ENCODE measurements at regions not wholly inside any gene's neighbourhood (a gene's known extent, or its start where the extent isn't known, plus 50 kb on each side); places are given as distances from the start of the nearest gene placed in this dataset.

DNA sequence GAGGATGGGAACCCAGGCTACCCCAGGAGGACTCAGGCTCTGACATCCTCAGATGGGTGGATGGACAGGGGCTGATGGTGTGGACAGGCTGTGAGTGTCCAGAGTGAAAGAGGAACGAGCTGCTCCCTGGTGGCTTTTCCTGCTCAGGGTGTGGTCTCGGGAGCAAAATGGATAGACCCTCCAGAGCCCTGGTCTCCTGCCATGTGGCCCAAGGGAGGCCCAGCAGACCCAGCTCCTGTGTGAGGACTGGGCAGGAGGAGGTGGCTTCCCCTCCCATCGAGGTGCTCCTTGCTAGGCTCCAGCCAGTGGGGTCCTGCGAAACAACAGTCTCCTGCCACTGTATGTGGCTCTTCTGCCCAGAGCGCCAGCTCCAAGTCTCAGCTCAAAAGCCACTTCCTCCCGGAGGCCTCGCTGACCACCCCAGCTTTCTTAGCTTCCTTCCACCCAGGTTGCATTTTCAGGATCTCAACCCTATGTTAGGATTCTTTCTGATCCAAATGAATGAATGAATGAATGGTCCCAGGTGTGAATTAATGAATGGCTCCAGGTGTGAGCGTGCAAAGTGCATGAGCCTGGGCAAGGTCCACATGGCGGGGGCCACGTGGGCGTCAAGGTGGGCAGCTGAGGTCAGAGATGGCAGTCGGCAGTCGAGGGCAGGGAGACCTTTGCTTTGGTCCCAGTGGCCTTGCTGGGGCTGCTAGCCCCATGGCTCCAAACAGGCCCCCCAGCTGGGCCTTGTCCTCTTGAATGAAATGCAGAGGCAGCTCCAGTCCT is 120.3 kb upstream of the CIBAR2 start:
- peaks cover 83% of the 10 kb centered on the region for H3K4me1 ChIP-seq (ENCODE audit: insufficient read depth, low read length)
- H3K27ac ChIP-seq (ENCODE audit: low read depth, low read length), result peak overlapping the region; percentile 27
- H3K27me3 ChIP-seq (ENCODE audit: control insufficient read depth in 1 of 2, insufficient read depth in 2 of 2, low read length in 2 of 2), result no peaks in the 10 kb centered on the region
- H3K36me3 ChIP-seq (ENCODE audit: insufficient read depth, low read length), result no peaks in the 10 kb centered on the region
- no peak overlapping the region for H3K4me3 ChIP-seq (ENCODE audit: low read depth in 1 of 2, low read length in 2 of 2)
- peak overlapping the region; percentile 23 for H3K9ac ChIP-seq (ENCODE audit: low read length)
- H3K9me3 ChIP-seq (ENCODE audit: low read length), result no peaks in the 10 kb centered on the region

DNA sequence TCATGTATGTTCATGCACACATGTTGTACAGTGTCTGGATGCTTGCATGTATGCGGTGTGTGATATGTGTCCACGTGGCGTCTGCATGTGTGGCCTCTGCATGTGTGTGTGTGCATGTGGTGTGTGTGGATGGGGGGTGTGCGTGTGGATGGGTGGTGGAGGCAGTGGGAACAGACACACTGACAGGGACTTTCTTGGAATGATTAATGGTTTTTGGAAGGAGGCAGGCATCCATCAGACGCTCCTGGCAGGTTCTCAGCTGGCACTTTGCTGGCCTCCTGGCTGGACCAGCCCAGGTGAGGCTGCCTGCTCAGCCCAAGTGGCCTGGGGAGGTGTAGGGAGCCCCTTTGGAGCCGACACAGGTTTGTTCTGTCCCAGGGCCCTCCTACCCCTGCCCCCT is 121.2 kb upstream of the CIBAR2 start:
- Histone ChIP-seq H3K4me3 (ENCODE audit: low read depth in 1 of 2, low read length in 2 of 2) (no peak overlapping the region), H3K27ac (ENCODE audit: low read depth, low read length) (no peak overlapping the region), H3K4me1 (ENCODE audit: insufficient read depth, low read length) (peaks cover 81% of the 10 kb centered on the region), H3K9ac (ENCODE audit: low read length) (no peak overlapping the region), H3K9me3 (ENCODE audit: low read length) (no peaks in the 10 kb centered on the region), H3K27me3 (ENCODE audit: control insufficient read depth in 1 of 2, insufficient read depth in 2 of 2, low read length in 2 of 2) (no peaks in the 10 kb centered on the region), H3K36me3 (ENCODE audit: insufficient read depth, low read length) (no peaks in the 10 kb centered on the region)

DNA sequence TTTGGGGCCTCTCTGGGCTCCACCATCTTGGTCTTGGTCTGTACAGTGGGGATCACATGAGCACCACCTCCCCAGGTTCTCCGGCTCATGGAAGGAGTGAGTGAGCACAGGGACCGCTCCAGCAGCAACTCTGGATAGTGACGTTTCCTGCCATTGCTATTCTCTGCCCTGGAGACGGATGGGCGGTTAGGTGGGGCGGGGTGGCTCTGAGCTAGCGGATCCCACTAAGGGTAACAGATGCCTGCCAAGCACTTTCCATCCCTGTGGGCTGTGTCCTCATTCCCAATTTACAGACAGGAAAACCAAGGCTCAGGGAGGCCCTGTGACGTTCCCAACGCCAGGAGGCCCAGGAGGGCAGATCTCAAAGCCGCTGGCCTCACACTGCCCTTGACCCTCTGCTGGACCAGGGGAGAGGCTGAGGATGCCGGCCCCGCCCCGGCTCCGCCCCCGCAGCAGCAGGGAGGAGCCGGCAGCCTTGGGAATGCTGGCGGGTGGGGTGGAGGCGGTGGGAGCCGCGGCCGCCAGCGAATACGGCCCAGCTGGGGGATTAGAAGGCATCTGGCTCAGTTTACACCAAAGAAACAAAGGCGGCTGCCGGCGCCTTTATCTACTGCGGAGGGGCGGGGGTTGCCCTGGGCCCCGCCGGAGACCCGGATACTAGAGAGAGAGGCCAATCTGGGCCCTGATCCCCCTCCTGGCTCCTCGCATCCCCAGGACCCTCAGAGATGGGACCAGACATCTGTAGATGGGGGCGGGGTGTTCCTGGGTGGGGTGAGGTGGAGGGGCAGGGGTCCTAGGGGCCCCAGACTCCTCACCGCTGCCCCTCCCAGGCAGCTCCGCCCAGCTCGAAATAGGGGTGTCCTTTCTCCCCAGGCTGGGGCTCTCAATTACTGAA is 122.3 kb upstream of the CIBAR2 start:
- Histone ChIP-seq H3K27ac (ENCODE audit: low read depth, low read length) (peak overlapping the region; percentile 59), H3K4me1 (ENCODE audit: insufficient read depth, low read length) (peaks cover 75% of the 10 kb centered on the region), H3K9me3 (ENCODE audit: low read length) (no peaks in the 10 kb centered on the region), H3K9ac (ENCODE audit: low read length) (no peak overlapping the region), H3K4me3 (ENCODE audit: low read depth in 1 of 2, low read length in 2 of 2) (peak overlapping the region in 1 of 2 donors; percentile 43), H3K27me3 (ENCODE audit: control insufficient read depth in 1 of 2, insufficient read depth in 2 of 2, low read length in 2 of 2) (no peaks in the 10 kb centered on the region), H3K36me3 (ENCODE audit: insufficient read depth, low read length) (no peaks in the 10 kb centered on the region)

DNA sequence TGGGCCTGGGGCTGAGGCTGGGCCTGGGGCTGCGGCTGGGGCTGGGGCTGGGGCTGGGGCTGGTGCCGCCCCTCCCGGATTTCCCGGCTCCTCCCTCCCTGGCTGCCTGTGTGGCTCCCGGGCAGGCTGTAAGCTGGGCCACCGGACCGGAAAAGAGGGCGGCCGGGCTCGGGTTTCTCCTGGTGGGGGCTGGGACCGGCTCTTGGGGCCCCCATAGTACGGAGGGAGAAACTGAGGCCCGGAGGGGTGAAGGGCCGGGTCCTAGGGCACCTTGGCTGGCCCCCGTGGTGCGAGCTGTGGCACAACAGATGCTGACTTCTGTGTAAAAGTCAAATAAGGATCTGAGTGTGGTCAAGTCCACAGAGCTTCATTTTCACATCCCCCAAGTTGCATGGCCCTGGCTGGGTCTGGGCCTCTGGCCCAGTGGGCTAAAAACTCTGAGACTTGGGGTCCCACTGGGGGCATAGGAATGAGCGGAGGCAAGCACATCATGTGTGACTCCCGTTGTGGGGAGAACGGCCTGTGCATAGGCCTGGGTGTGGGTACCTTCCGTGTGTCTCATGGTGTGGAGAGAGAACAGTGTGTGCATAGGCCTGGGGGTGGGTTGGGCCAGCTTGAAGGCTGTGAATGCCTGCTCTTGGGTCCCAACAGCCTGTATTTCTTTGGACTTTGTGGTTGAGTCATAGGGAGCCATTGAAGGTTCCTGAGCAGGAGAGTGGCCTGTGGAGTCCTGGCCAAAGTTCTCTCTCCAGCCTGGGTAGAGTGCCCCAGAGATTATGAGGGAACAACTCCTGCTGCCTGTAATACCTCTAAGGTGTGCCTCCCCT is 123.9 kb upstream of the CIBAR2 start:
- no peaks in the 10 kb centered on the region for H3K9me3 ChIP-seq (ENCODE audit: low read length)
- no peak overlapping the region for H3K9ac ChIP-seq (ENCODE audit: low read length)
- no peaks in the 10 kb centered on the region for H3K27me3 ChIP-seq (ENCODE audit: control insufficient read depth in 1 of 2, insufficient read depth in 2 of 2, low read length in 2 of 2)
- H3K27ac ChIP-seq (ENCODE audit: low read depth, low read length), result peak overlapping the region; percentile 59
- H3K36me3 ChIP-seq (ENCODE audit: insufficient read depth, low read length), result no peaks in the 10 kb centered on the region
- peaks cover 58% of the 10 kb centered on the region for H3K4me1 ChIP-seq (ENCODE audit: insufficient read depth, low read length)
- H3K4me3 ChIP-seq (ENCODE audit: low read depth in 1 of 2, low read length in 2 of 2), result peak overlapping the region in 1 of 2 donors; percentile 39

DNA sequence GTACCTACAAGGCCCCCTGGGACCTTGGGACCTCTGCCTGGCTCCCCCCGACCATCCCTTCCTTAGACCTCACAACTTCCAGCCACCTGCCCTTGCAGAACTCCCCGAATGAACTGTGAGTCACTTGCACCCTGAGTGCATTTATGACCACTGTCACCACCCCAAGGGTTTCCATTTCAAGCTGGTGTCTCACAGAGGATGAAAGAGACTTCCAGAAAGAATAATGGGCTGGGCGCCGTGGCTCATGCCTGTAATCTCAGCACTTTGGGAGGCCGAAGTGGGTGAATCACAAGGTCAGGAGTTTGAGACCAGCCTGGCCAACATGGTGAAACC is 124.5 kb upstream of the CIBAR2 start:
- Histone ChIP-seq H3K27me3 (ENCODE audit: control insufficient read depth in 1 of 2, insufficient read depth in 2 of 2, low read length in 2 of 2) (no peaks in the 10 kb centered on the region), H3K9me3 (ENCODE audit: low read length) (no peaks in the 10 kb centered on the region), H3K36me3 (ENCODE audit: insufficient read depth, low read length) (no peaks in the 10 kb centered on the region), H3K4me1 (ENCODE audit: insufficient read depth, low read length) (peaks cover 53% of the 10 kb centered on the region), H3K9ac (ENCODE audit: low read length) (no peak overlapping the region), H3K4me3 (ENCODE audit: low read depth in 1 of 2, low read length in 2 of 2) (no peak overlapping the region), H3K27ac (ENCODE audit: low read depth, low read length) (no peak overlapping the region)

DNA sequence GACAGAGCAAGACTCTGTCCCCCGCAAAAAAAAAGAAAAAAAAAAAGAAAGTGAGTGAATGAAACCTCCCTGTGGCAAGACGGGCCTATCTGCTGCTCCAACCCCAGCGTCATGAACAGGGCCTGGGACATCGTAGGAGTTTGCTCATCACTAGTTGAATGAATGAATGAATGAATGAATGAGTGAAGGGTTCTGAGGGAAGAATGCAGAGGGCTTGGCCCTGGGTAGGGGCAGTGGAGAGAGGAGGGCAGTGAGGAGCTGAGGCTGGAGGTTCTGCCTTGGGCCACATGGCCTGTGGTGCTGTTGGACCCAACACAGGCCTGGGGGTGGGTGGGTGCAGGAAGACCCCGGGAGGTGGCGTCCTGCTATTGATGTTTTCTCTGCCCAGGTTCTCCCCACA is 125.5 kb upstream of the CIBAR2 start:
- Histone ChIP-seq H3K9me3 (ENCODE audit: low read length) (no peaks in the 10 kb centered on the region), H3K9ac (ENCODE audit: low read length) (no peak overlapping the region), H3K36me3 (ENCODE audit: insufficient read depth, low read length) (no peaks in the 10 kb centered on the region), H3K4me3 (ENCODE audit: low read depth in 1 of 2, low read length in 2 of 2) (no peak overlapping the region), H3K4me1 (ENCODE audit: insufficient read depth, low read length) (peaks cover 42% of the 10 kb centered on the region), H3K27me3 (ENCODE audit: control insufficient read depth in 1 of 2, insufficient read depth in 2 of 2, low read length in 2 of 2) (no peaks in the 10 kb centered on the region), H3K27ac (ENCODE audit: low read depth, low read length) (no peak overlapping the region)

DNA sequence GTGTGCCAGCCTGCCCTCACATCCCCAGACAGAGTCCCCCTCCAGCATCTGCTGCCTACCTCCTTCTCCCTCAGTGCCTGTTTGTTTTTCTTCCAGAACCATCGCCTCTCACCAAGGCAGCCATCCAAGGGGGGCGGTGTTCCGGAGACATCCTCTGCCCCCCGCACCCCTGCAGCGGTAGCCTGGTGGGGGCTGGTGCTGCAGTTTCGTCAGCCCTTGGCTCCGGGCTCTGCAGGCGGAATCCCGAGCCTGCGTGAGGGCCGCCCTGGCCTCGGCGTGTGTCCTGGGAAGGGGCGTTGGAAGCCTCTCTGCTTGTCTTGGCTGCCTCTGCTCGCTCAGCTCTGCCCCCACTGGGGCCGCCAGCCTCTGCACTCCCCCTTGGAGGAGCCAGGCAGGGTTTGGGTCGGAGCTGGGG is 126.0 kb upstream of the CIBAR2 start:
- Histone ChIP-seq H3K27ac (ENCODE audit: low read depth, low read length) (no peak overlapping the region), H3K27me3 (ENCODE audit: control insufficient read depth in 1 of 2, insufficient read depth in 2 of 2, low read length in 2 of 2) (no peaks in the 10 kb centered on the region), H3K4me1 (ENCODE audit: insufficient read depth, low read length) (peaks cover 38% of the 10 kb centered on the region), H3K9ac (ENCODE audit: low read length) (no peak overlapping the region), H3K36me3 (ENCODE audit: insufficient read depth, low read length) (no peaks in the 10 kb centered on the region), H3K9me3 (ENCODE audit: low read length) (no peaks in the 10 kb centered on the region), H3K4me3 (ENCODE audit: low read depth in 1 of 2, low read length in 2 of 2) (no peak overlapping the region)

DNA sequence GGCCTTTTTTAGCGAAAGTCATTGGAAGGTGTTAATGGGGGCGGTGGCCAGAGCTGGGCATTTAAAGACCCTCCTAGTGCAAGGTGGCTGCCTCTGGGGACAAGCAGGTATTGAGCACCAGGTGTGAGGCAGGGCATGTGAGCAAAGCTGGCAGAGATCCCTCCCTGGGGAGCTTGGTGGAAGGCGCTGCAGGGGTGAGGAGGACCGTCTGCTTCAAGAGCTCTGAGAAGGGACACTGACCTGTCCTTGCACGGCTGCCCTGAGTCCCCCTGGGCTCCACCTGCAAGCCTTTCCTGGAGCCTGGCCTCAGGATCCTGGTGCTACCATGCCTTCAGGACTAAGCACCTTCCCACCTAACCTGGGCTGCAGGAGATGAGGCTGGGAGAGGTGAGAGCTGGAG is 127.0 kb upstream of the CIBAR2 start:
- H3K4me1 ChIP-seq (ENCODE audit: insufficient read depth, low read length), result peaks cover 30% of the 10 kb centered on the region
- H3K9ac ChIP-seq (ENCODE audit: low read length), result no peak overlapping the region
- no peaks in the 10 kb centered on the region for H3K36me3 ChIP-seq (ENCODE audit: insufficient read depth, low read length)
- H3K9me3 ChIP-seq (ENCODE audit: low read length), result no peaks in the 10 kb centered on the region
- no peaks in the 10 kb centered on the region for H3K27me3 ChIP-seq (ENCODE audit: control insufficient read depth in 1 of 2, insufficient read depth in 2 of 2, low read length in 2 of 2)
- no peak overlapping the region for H3K4me3 ChIP-seq (ENCODE audit: low read depth in 1 of 2, low read length in 2 of 2)
- H3K27ac ChIP-seq (ENCODE audit: low read depth, low read length), result no peak overlapping the region

DNA sequence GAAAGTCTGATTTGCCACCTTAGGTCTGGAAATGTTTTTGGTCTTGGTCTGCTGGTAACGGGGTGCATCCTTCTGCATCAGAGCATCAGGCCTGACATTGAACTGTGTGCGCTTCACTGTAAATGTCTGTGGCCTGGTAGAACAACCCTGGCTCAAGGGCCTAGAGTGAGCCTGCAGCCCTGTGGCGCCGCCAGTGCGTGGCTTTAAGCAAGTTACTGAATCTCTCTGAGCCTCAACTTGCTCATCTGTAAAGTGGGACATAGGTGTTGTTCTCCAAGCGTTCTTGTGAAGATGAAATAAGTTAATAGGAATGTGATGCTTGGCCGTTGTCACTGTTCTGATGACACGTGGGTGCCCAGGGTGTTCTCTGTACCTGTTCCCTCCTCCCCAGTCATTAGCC is 127.6 kb upstream of the CIBAR2 start:
- peaks cover 26% of the 10 kb centered on the region for H3K4me1 ChIP-seq (ENCODE audit: insufficient read depth, low read length)
- no peaks in the 10 kb centered on the region for H3K9me3 ChIP-seq (ENCODE audit: low read length)
- H3K27ac ChIP-seq (ENCODE audit: low read depth, low read length), result no peak overlapping the region
- H3K9ac ChIP-seq (ENCODE audit: low read length), result no peak overlapping the region
- no peak overlapping the region for H3K4me3 ChIP-seq (ENCODE audit: low read depth in 1 of 2, low read length in 2 of 2)
- H3K36me3 ChIP-seq (ENCODE audit: insufficient read depth, low read length), result no peaks in the 10 kb centered on the region
- no peaks in the 10 kb centered on the region for H3K27me3 ChIP-seq (ENCODE audit: control insufficient read depth in 1 of 2, insufficient read depth in 2 of 2, low read length in 2 of 2)

DNA sequence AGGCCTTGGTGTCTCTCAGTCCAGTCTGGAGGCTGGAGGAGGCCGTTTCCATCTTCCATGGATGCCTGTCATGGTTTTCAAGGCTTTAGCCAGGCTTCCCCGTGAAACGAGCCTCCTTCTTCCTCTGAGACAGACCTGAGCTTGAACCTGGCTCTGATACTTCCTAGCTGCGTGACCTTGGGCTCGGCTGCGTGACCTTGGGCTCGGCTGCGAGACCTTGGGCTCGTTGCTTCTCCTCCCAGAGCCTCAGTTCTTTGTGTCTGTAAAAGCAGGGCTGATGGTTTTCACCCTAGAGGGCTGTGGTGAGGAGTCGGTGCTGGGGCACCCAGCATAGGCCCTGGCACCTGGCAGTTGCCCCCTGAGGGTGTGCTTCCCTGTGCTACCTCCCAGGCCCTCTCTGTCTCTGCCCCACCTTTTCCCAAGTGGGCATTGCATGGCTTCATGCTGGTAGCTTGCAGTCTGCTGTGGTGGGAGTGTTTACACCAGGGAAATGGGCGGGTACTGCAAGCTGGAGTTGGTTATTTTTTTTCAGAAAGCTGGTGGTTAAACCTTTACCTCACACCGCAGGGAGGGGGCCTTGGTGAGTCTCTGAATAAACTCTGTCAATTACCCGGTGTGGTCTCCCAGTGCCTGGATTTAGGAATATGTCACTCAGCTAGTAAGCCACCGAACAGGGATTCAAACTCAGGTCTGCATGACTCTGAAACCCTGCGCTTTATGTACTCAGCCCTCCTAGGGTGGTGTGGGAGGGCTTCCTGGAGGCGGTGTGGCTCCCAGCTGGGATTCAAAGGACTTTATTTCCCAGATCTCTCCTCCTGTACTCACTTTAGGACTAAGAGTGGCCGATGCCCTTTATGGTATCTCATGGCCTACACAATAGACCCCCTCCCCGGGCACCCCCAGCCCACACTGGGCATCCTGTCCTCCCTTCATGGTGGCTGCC is 129.0 kb upstream of the CIBAR2 start:
- Histone ChIP-seq H3K27ac (ENCODE audit: low read depth, low read length) (no peak overlapping the region), H3K4me3 (ENCODE audit: low read depth in 1 of 2, low read length in 2 of 2) (no peak overlapping the region), H3K27me3 (ENCODE audit: control insufficient read depth in 1 of 2, insufficient read depth in 2 of 2, low read length in 2 of 2) (no peaks in the 10 kb centered on the region), H3K4me1 (ENCODE audit: insufficient read depth, low read length) (peaks cover 16% of the 10 kb centered on the region), H3K9me3 (ENCODE audit: low read length) (no peaks in the 10 kb centered on the region), H3K36me3 (ENCODE audit: insufficient read depth, low read length) (no peaks in the 10 kb centered on the region), H3K9ac (ENCODE audit: low read length) (no peak overlapping the region)
